Middle frontal gyrus (tissue), 1 donor: ENCODE measurements at regions not wholly inside any gene's neighbourhood (a gene's known extent, or its start where the extent isn't known, plus 50 kb on each side); places are given as distances from the start of the nearest gene placed in this dataset.

Experiments used
- DNase-seq: peaks from one replicate; pipeline ENCODE4 v3.0.0-alpha.2; 2015; ENCODE audit warnings: low spot score; ENCODE audit errors: extremely low spot score

GRCh38 chr1:5389101-5389885 is 602.9 kb downstream of the NPHP4 start:
- no peak for DNase-seq

- DNase-seq = no peak
These were observed 603.6 kb downstream of the NPHP4 start for GRCh38 chr1:5388622-5389021.

GRCh38 chr1:5386371-5386770 is 605.9 kb downstream of the NPHP4 start:
- DNase-seq = no peak

- no peak for DNase-seq
These were observed 606.3 kb downstream of the NPHP4 start for GRCh38 chr1:5385956-5386355.

GRCh38 chr1:5385096-5385799 is 607.0 kb downstream of the NPHP4 start:
- no peak for DNase-seq

GRCh38 chr1:5381491-5381890 is 610.7 kb downstream of the NPHP4 start:
- no peak for DNase-seq

- no peak for DNase-seq
These were observed 613.0 kb downstream of the NPHP4 start for GRCh38 chr1:5379176-5379759.

- DNase-seq = no peak
These were observed 615.5 kb downstream of the NPHP4 start for GRCh38 chr1:5376538-5377247.

GRCh38 chr1:5375481-5375880 is 616.7 kb downstream of the NPHP4 start:
- DNase-seq = no peak

- DNase-seq = no peak
These were observed 618.0 kb downstream of the NPHP4 start for GRCh38 chr1:5374192-5374591.

GRCh38 chr1:5373281-5373680 is 618.9 kb downstream of the NPHP4 start:
- DNase-seq = no peak

GRCh38 chr1:5371270-5371669 is 621.0 kb downstream of the NPHP4 start:
- no peak for DNase-seq

- no peak for DNase-seq
These were observed 621.9 kb downstream of the NPHP4 start for GRCh38 chr1:5370311-5370710.

- DNase-seq = no peak
These were observed 623.0 kb downstream of the NPHP4 start for GRCh38 chr1:5369223-5369622.

- no peak for DNase-seq
These were observed 624.0 kb downstream of the NPHP4 start for GRCh38 chr1:5368201-5368600.

GRCh38 chr1:5367306-5367705 is 624.9 kb downstream of the NPHP4 start:
- no peak for DNase-seq

GRCh38 chr1:5365751-5366150 is 626.5 kb downstream of the NPHP4 start:
- no peak for DNase-seq

GRCh38 chr1:5364591-5364990 is 627.6 kb downstream of the NPHP4 start:
- no peak for DNase-seq

GRCh38 chr1:5354681-5355080 is 637.5 kb downstream of the NPHP4 start:
- DNase-seq = no peak

- no peak for DNase-seq
These were observed 640.9 kb downstream of the NPHP4 start for GRCh38 chr1:5351366-5351765.

- DNase-seq = no peak
These were observed 642.7 kb downstream of the NPHP4 start for GRCh38 chr1:5349526-5349925.
